Muscle of leg (tissue), 3 donors: ENCODE measurements at regions not wholly inside any gene's neighbourhood (a gene's known extent, or its start where the extent isn't known, plus 50 kb on each side); places are given as distances from the start of the nearest gene placed in this dataset.

Experiments used
- DNase-seq: peaks from one replicate; pipeline ENCODE4 v3.0.0; 2013
- H3K27ac ChIP-seq: one replicate; pipeline ENCODE4 v1.5.1; 2013; ENCODE audit warnings: mild to moderate bottlenecking, low read length, control low read depth
- H3K27me3 ChIP-seq: one replicate; pipeline ENCODE4 v1.6.1; 2013; ENCODE audit warnings: low read length; ENCODE audit not compliant: control insufficient read depth, insufficient read depth
- H3K36me3 ChIP-seq: one replicate; pipeline ENCODE4 v1.6.1; 2013; ENCODE audit warnings: low read length; ENCODE audit not compliant: control insufficient read depth, insufficient read depth
- H3K4me1 ChIP-seq: one replicate; pipeline ENCODE4 v1.6.1; 2013; ENCODE audit warnings: low read length; ENCODE audit not compliant: control insufficient read depth, insufficient read depth
- H3K4me3 ChIP-seq: one replicate; pipeline ENCODE4 v1.5.1; 2013; ENCODE audit warnings: low read length, control low read depth
- H3K9me3 ChIP-seq: replicated peaks from 2 replicates; pipeline ENCODE4 v1.6.1; 2013; ENCODE audit warnings: low read depth, low read length; ENCODE audit not compliant: control insufficient read depth
- WGBS: methylation state at CpG from one replicate; pipeline ENCODE4 v1.1.5; 2013; ENCODE audit warnings: missing lambda C conversion rate; ENCODE audit not compliant: insufficient coverage; 5-methylcytosine and 5-hydroxymethylcytosine counted together

DNA sequence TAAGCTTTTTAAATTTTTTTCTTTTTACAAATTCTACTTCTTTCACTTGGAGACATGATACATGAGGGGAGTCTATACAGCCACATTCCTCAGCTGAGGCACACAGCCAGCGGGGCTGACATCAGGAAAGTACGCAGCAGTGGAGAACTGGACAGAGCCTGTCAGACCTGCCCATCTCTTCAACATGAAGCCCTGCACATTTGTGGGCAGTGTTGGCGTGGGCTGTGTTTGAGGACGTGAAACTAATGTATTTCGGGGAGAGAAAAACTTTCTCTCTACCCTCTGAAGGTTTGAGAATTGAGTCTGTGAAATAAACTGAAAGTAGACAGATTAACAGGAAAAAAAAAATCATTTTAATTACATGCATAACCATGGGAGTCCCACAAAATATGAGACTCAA lies 84.8 kb upstream of the HTATIP2 start:
- peaks cover 3% of the 10 kb centered on the region for H3K9me3 ChIP-seq
- WGBS: no CpG with 5 or more reads among the region's 5 CpGs
- H3K27ac ChIP-seq: peak overlapping the region; percentile 47
- H3K4me3 ChIP-seq: no peak overlapping the region
- DNase-seq: peak; percentile 51
- H3K36me3 ChIP-seq: no peaks in the 10 kb centered on the region
- no peaks in the 10 kb centered on the region for H3K27me3 ChIP-seq
- H3K4me1 ChIP-seq: peaks cover 18% of the 10 kb centered on the region

DNA sequence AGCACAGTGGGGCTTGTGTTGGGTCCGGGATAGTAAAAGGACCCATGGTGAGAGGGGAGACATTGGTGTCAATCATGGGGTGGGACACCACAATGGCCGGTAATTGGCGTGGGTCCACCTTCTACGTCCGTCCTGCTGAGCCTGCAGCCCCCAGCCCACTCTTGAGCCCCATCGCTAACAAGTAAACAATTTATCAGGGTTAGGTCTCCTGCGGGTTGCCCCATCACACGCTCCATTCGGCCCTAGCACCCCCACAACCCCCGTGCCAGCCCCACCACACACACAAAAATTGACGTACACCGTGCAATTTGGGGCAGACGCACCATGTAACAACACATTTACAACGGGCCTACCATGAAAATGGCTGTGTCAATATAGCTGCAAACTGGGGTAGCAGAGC lies 86.5 kb upstream of the HTATIP2 start:
- no peaks in the 10 kb centered on the region for H3K36me3 ChIP-seq
- H3K9me3 ChIP-seq: no peaks in the 10 kb centered on the region
- H3K27me3 ChIP-seq: no peaks in the 10 kb centered on the region
- WGBS: 73% methylated on average over 7 of the region's 14 CpGs
- no peak for DNase-seq
- H3K4me1 ChIP-seq: peaks cover 18% of the 10 kb centered on the region
- H3K4me3 ChIP-seq: no peak overlapping the region
- peak overlapping the region; percentile 67 for H3K27ac ChIP-seq

GRCh38 chr11:20275987-20276965 lies 87.2 kb upstream of the HTATIP2 start:
- DNase-seq: peak; percentile 73
- WGBS: 94% methylated on average over 5 of the region's 15 CpGs
- Histone ChIP-seq H3K27me3 (no peaks in the 10 kb centered on the region), H3K9me3 (no peaks in the 10 kb centered on the region), H3K36me3 (no peaks in the 10 kb centered on the region), H3K27ac (peak overlapping the region; percentile 67), H3K4me3 (no peak overlapping the region), H3K4me1 (peaks cover 18% of the 10 kb centered on the region)

DNA sequence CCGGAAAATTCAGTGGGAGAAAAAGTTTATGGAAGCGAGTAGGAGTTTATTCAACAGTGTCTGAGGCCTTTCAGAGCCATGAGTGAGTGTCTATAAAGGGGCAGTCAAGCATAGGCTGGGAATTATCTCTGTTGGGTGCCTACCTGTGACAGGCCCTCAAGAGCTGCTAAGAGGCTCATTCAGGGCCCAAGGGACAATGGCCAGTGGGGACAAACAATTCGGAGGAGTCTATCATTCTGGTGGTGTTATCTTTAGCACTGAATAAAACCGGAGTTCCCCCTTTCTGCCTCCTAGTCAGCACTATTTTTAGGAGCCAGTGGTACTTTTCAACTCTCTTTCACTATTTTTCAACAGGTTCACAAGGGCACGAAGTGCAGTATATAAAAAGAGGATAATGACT lies 89.5 kb upstream of the HTATIP2 start:
- WGBS: 42% methylated on average over 3 of the region's 5 CpGs
- Histone ChIP-seq H3K36me3 (no peaks in the 10 kb centered on the region), H3K9me3 (no peaks in the 10 kb centered on the region), H3K27ac (no peak overlapping the region), H3K4me3 (no peak overlapping the region), H3K27me3 (no peaks in the 10 kb centered on the region), H3K4me1 (peaks cover 14% of the 10 kb centered on the region)
- no peak for DNase-seq

DNA sequence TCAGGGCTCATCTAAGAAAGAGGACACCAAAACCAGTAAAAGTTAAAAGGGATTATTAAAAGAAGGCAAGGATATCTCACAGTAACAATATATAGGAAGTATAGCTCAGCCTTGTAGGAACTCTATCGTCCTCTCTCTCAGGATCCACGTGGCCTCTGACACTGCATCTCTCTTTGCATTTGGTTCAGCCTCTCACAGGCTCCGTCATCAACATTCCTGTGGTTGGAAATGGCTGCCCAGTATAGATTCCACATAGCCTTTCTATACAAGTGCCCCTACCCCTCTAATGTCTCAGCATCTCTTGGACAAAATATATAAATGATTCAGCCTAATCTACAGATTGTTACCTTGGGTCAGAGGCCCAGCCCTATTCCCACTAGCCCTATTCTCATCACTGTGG lies 101.3 kb upstream of the DBX1 start:
- no peak overlapping the region for H3K4me3 ChIP-seq
- DNase-seq: no peak
- WGBS: 67% methylated on average over 3 of the region's 3 CpGs
- no peaks in the 10 kb centered on the region for H3K36me3 ChIP-seq
- no peaks in the 10 kb centered on the region for H3K4me1 ChIP-seq
- no peaks in the 10 kb centered on the region for H3K27me3 ChIP-seq
- H3K27ac ChIP-seq: no peak overlapping the region
- no peaks in the 10 kb centered on the region for H3K9me3 ChIP-seq

DNA sequence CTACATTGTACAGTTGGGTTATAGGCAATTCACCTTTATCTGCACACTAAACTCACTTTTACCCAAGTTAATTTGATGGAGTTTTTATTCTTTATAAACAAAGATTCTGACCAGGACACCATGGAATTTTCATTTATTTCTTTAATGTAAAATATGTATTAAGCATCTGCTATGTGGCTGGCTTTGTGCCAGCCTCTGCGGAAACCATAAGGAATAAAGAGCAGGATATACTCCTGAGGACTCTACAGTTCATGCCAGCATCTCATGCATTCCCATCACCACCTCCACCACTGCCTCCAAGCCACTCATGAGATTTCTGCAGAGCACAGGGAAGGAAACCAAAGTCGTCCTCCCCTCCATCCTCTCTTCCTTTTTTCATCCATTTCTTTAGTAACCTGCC lies 100.0 kb upstream of the DBX1 start:
- Histone ChIP-seq H3K9me3 (no peaks in the 10 kb centered on the region), H3K27me3 (no peaks in the 10 kb centered on the region), H3K4me3 (no peak overlapping the region), H3K36me3 (no peaks in the 10 kb centered on the region), H3K4me1 (no peaks in the 10 kb centered on the region), H3K27ac (no peak overlapping the region)
- no peak for DNase-seq
- WGBS: 45% methylated on average over 1 of the region's 2 CpGs

DNA sequence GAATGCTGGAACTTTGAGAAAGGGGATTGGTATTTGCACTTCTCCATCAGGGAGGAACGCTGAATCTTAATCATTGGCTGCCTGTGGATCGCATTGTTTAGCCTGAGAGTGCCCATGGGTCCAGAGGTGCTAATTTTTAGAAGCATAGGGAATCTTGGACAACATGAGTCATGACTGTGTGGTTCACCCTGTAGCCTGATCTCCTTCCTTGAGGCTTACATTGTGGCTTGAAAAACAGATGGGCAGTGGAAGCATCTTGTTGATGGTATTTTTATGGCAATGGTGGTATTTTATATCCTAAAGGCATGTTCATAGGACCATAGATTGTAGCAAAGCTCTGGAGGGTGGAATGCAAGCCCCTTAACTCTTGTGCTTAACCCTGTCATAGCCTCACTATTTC lies 99.2 kb upstream of the DBX1 start:
- H3K4me1 ChIP-seq: no peaks in the 10 kb centered on the region
- WGBS: 67% methylated on average over 1 of the region's 2 CpGs
- H3K36me3 ChIP-seq: no peaks in the 10 kb centered on the region
- DNase-seq: no peak
- no peak overlapping the region for H3K27ac ChIP-seq
- H3K9me3 ChIP-seq: no peaks in the 10 kb centered on the region
- H3K27me3 ChIP-seq: no peaks in the 10 kb centered on the region
- H3K4me3 ChIP-seq: no peak overlapping the region

DNA sequence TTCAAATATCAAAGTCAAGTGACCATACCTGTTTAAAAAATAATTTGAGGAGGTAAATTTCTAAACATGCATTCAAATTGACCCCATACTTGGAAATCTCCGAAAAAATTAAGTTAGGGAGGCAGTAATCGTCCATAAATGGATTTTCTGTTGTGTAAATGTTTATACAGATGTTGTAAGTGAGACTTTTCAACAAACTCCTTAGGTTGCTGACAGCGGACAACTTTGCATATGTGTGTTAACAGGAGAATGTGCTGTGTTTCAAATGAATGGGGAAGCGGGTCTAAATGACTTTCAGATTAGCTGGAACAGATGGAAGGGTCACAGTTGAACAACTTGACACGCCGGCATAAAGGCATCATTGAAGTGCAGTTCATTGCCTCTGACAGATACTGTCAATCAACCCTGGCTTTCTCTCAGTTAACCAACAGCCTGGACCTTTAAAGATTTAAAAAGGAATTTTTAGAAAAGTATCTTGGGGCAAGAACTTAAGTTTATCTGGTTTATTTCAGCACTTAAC lies 98.2 kb upstream of the DBX1 start:
- Histone ChIP-seq H3K9me3 (no peaks in the 10 kb centered on the region), H3K4me1 (no peaks in the 10 kb centered on the region), H3K4me3 (no peak overlapping the region), H3K27ac (no peak overlapping the region), H3K27me3 (no peaks in the 10 kb centered on the region), H3K36me3 (no peaks in the 10 kb centered on the region)
- 6% methylated on average over 2 of the region's 6 CpGs for WGBS
- no peak for DNase-seq

GRCh38 chr11:20256925-20257324 lies 96.7 kb upstream of the DBX1 start:
- Histone ChIP-seq H3K4me1 (peaks cover 3% of the 10 kb centered on the region), H3K36me3 (no peaks in the 10 kb centered on the region), H3K27me3 (no peaks in the 10 kb centered on the region), H3K27ac (no peak overlapping the region), H3K4me3 (no peak overlapping the region), H3K9me3 (no peaks in the 10 kb centered on the region)
- DNase-seq: no peak
- no CpG with 5 or more reads among the region's 1 CpG for WGBS

DNA sequence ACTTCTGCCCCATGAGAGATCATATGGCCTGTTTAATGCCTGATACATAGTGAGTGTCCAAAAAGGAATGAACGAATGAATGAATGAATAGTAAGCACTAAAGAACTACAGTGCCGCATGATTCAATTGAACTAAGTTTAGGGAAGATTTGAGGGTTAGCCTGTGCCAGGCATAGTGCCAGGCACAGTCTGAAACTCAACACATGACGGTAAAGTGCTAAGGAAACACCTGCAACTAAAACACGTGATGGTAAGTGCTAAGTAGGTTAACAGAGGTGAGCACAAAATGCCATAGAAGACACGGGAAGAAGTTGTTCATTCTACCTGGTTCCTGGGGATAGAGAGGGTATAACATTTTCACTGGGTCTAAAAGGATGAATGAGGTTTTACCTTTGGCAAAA lies 93.5 kb upstream of the DBX1 start:
- Histone ChIP-seq H3K4me3 (no peak overlapping the region), H3K36me3 (no peaks in the 10 kb centered on the region), H3K9me3 (no peaks in the 10 kb centered on the region), H3K27me3 (no peaks in the 10 kb centered on the region), H3K27ac (no peak overlapping the region), H3K4me1 (peaks cover 9% of the 10 kb centered on the region)
- WGBS: 64% methylated on average over 5 of the region's 5 CpGs
- no peak for DNase-seq
